SK-N-MC (cell line): ENCODE measurements at regions not wholly inside any gene's neighbourhood (a gene's known extent, or its start where the extent isn't known, plus 50 kb on each side); places are given as distances from the start of the nearest gene placed in this dataset.

Experiments used
- EZH2 ChIP-seq: fragments of 200-600 bp; sonication (generic); IDR thresholded peaks from one replicate; pipeline ENCODE4 v1.6.1; 2017; ENCODE audit warnings: antibody characterized with exemption
- FOXP2 ChIP-seq: optimal IDR thresholded peaks from 2 replicates; pipeline ENCODE3; 2011; ENCODE audit warnings: mild to moderate bottlenecking, moderate library complexity; ENCODE audit not compliant: insufficient read depth; ENCODE audit errors: extremely low read length, control extremely low read depth
- POLR2AphosphoS5 ChIP-seq: IDR thresholded peaks from 2 replicates; pipeline ENCODE4 v1.6.1; 2012; ENCODE audit warnings: mild to moderate bottlenecking, low read depth, low read length, borderline replicate concordance

GRCh38 chr1:221411283-221411682 is 330.6 kb downstream of the DUSP10 start:
- TF ChIP-seq POLR2AphosphoS5, result no peak
- no peak for TF ChIP-seq EZH2
- TF ChIP-seq FOXP2, result no peak
